Sigmoid colon (tissue), 6 donors: ENCODE measurements at regions not wholly inside any gene's neighbourhood (a gene's known extent, or its start where the extent isn't known, plus 50 kb on each side); places are given as distances from the start of the nearest gene placed in this dataset.

Source experiments
- DNase-seq: peaks from one replicate; pipeline ENCODE4 v3.0.0-alpha.2; 2019
- H3K27ac ChIP-seq, 4 donors: fragments of 200-600 bp; sonication (generic); one replicate each; pipeline ENCODE4 v1.5.1; 2016 to 2019; ENCODE audit warnings: mild to moderate bottlenecking in 1 of 4
- H3K27me3 ChIP-seq, 3 donors: fragments of 200-600 bp; sonication (generic); one replicate each; pipeline ENCODE4 v1.5.1; 2019; ENCODE audit warnings: mild to moderate bottlenecking in 1 of 3
- H3K36me3 ChIP-seq, 4 donors: fragments of 200-600 bp; sonication (generic); one replicate each; pipeline ENCODE4 v1.5.1; 2016 to 2019
- H3K4me1 ChIP-seq, 4 donors: fragments of 200-600 bp; sonication (generic); one replicate each; pipeline ENCODE4 v1.5.1; 2017 to 2019
- H3K4me3 ChIP-seq, 4 donors: fragments of 200-600 bp; sonication (generic); one replicate each; pipeline ENCODE4 v1.5.1; 2017 to 2019; ENCODE audit warnings: mild to moderate bottlenecking in 2 of 4, moderate library complexity in 1 of 4
- H3K9me3 ChIP-seq, 4 donors: fragments of 200-600 bp in 3 of 4; sonication (generic) in 3 of 4; one replicate each; pipeline versions ENCODE4 v1.5.1 to v1.6.1; 2013 to 2019
- EP300 ChIP-seq, 4 donors: sonication (generic); formaldehyde crosslinking; IDR thresholded peaks; one replicate each; pipeline ENCODE4 v1.6.1; 2017; ENCODE audit warnings: antibody characterized with exemption in 4 of 4
- POLR2A ChIP-seq, 2 donors: fragments of 450-650 bp; IDR thresholded peaks; one replicate each; pipeline ENCODE4 v1.6.1; 2016; ENCODE audit warnings: antibody characterized with exemption in 2 of 2, mild to moderate bottlenecking in 2 of 2, moderate library complexity in 2 of 2
- POLR2AphosphoS5 ChIP-seq, 4 donors: sonication (generic); formaldehyde crosslinking; IDR thresholded peaks; one replicate each; pipeline ENCODE4 v1.6.1; 2017; ENCODE audit warnings: antibody characterized with exemption in 4 of 4
- WGBS, 2 donors: extraction: QIAGEN DNeasy Blood & Tissue Kit; methylation state at CpG; one replicate each; pipeline ENCODE4 v1.1.7; 2013; 5-methylcytosine and 5-hydroxymethylcytosine counted together
- intact Hi-C: fragments of 100-400 bp; cut with DNase I; formaldehyde crosslinking; loops from one replicate; pipeline ENCODE4 v1.15.1; 2023
- TF ChIP-seq, protein P1 (sequence below), 4 experiments: fragments of 450-650 bp in 3 of 4; fragments of 200-600 bp in 1 of 4; IDR thresholded peaks; one replicate each; pipeline ENCODE4 v1.5.1; 2016 to 2019; ENCODE audit warnings: antibody characterized with exemption in 4 of 4, mild to moderate bottlenecking in 3 of 4, moderate library complexity in 2 of 4
- donor health status: healthy with polysubstance abuse.
- donor health status: healthy.

DNA sequence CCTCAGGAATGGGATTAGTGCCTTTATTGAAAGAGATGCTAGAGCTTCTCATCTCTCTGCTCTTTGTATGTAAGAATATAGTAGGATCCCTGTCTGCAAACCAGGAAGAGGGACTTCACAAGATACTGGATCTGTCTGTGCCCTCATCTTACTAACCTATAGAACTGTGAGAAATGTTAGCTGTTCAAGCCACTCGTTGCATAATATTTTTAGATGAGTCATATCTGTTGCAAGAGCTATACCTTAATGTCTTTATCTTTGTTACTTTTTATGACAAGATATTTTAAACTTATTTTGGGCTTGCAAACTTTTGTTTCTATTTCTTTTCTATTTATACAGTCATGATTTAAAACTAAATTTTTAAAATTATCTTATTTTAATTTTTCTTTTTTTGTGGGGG, 1296.8 kb upstream of the CDH6 start:
- H3K27ac ChIP-seq: no peak overlapping the region
- no peaks in the 10 kb centered on the region for H3K36me3 ChIP-seq
- no peaks in the 10 kb centered on the region for H3K27me3 ChIP-seq
- TF ChIP-seq, protein P1, sequence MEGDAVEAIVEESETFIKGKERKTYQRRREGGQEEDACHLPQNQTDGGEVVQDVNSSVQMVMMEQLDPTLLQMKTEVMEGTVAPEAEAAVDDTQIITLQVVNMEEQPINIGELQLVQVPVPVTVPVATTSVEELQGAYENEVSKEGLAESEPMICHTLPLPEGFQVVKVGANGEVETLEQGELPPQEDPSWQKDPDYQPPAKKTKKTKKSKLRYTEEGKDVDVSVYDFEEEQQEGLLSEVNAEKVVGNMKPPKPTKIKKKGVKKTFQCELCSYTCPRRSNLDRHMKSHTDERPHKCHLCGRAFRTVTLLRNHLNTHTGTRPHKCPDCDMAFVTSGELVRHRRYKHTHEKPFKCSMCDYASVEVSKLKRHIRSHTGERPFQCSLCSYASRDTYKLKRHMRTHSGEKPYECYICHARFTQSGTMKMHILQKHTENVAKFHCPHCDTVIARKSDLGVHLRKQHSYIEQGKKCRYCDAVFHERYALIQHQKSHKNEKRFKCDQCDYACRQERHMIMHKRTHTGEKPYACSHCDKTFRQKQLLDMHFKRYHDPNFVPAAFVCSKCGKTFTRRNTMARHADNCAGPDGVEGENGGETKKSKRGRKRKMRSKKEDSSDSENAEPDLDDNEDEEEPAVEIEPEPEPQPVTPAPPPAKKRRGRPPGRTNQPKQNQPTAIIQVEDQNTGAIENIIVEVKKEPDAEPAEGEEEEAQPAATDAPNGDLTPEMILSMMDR (IDR thresholded peaks at IDR 0.05): no peak
- TF ChIP-seq POLR2A (IDR thresholded peaks at IDR 0.05): no peak
- TF ChIP-seq POLR2AphosphoS5 (IDR thresholded peaks at IDR 0.05): no peak
- TF ChIP-seq EP300 (IDR thresholded peaks at IDR 0.05): no peak
- 66 to 72% methylated on average over 1 of the region's 1 CpG for WGBS, 2 donors
- H3K4me1 ChIP-seq: no peaks in the 10 kb centered on the region
- peaks cover 0 to 3% (median 0%) of the 10 kb centered on the region in 4 donors for H3K9me3 ChIP-seq
- H3K4me3 ChIP-seq: no peak overlapping the region
- intact Hi-C loops: no loop called here
- no peak for DNase-seq

DNA sequence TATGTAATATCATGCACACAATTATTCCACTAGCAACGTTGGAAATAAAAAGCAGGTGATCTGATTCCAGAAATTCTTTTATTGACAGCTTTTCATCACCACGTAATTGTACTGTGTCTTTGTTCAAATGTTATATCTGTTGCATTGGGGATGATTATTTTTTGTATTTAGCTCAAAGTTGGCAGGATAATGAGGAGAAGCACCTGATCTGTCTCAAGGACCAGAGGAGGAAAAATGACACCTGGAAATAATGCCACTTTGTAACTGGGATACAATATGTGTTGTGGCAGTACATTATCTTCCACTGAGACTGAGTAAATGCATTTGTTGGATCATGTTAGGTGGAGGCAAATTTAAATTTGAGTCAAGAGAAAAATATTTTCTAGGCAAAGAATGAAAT, 1298.8 kb upstream of the CDH6 start:
- intact Hi-C loops: no loop called here
- Histone ChIP-seq H3K27me3 (no peaks in the 10 kb centered on the region), H3K9me3 (peaks cover 0 to 3% (median 0%) of the 10 kb centered on the region in 4 donors), H3K27ac (no peak overlapping the region), H3K4me1 (no peaks in the 10 kb centered on the region), H3K36me3 (no peaks in the 10 kb centered on the region), H3K4me3 (no peak overlapping the region)
- no peak for TF ChIP-seq POLR2A (IDR thresholded peaks at IDR 0.05)
- TF ChIP-seq, protein P1 (IDR thresholded peaks at IDR 0.05): no peak
- TF ChIP-seq POLR2AphosphoS5 (IDR thresholded peaks at IDR 0.05): no peak
- no peak for TF ChIP-seq EP300 (IDR thresholded peaks at IDR 0.05)
- no peak for DNase-seq
- 64 to 84% methylated on average over 2 of the region's 2 CpGs for WGBS, 2 donors

DNA sequence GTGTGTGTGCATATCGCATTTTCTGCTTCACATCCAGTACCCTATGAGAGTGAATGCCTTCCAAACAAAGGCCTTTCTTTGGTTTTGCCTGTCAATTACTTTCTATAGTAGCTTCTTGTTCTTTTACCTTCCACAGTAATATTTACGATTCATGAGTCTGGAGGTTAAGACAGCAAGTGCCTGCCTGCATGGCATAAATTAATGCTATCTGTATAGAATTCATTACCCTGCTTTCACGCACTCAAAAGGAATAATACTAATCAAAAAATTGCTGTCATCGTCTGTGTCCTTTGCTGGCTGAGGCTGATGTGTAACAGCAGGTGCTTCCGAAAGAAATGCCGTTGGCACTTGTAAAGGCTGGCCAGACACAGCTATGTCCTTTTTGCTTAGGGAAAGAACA, 1304.4 kb upstream of the CDH6 start:
- Histone ChIP-seq H3K36me3 (no peaks in the 10 kb centered on the region), H3K4me1 (no peaks in the 10 kb centered on the region), H3K27me3 (no peaks in the 10 kb centered on the region), H3K4me3 (no peak overlapping the region), H3K27ac (no peak overlapping the region), H3K9me3 (peaks cover 0 to 5% (median 0%) of the 10 kb centered on the region in 4 donors)
- TF ChIP-seq, protein P1 (IDR thresholded peaks at IDR 0.05): no peak
- TF ChIP-seq POLR2AphosphoS5 (IDR thresholded peaks at IDR 0.05) (no peak), POLR2A (IDR thresholded peaks at IDR 0.05) (no peak), EP300 (IDR thresholded peaks at IDR 0.05) (no peak)
- no peak for DNase-seq
- 87 to 91% methylated on average over 6 of the region's 6 CpGs for WGBS, 2 donors
- intact Hi-C loops: no loop called here

GRCh38 chr5:29885595-29885994, 1307.9 kb upstream of the CDH6 start:
- TF ChIP-seq POLR2A (IDR thresholded peaks at IDR 0.05) (no peak), POLR2AphosphoS5 (IDR thresholded peaks at IDR 0.05) (no peak), EP300 (IDR thresholded peaks at IDR 0.05) (no peak)
- TF ChIP-seq, protein P1 (IDR thresholded peaks at IDR 0.05): no peak

DNA sequence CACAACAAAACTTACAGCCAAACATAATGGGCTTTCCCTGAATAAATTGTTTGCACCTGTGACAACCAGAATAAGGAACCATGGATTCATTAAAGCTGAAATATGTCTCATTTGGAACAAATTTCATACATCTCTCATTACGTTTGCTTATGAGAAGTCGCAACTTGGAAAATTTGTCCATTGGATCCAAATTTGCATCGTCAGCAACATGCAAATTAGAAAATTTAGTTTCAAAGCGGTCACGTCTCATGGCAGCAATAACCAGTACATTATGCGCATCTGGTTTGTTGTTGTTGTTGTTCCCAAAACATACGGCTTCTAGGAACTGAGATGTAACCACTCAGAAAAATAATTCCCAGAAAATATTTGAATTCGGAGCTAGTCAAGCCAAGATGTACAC, 1311.5 kb upstream of the CDH6 start:
- Histone ChIP-seq H3K9me3 (peaks cover 0 to 5% (median 0%) of the 10 kb centered on the region in 4 donors), H3K36me3 (no peaks in the 10 kb centered on the region), H3K4me3 (no peak overlapping the region), H3K27me3 (no peaks in the 10 kb centered on the region), H3K27ac (no peak overlapping the region), H3K4me1 (no peaks in the 10 kb centered on the region)
- no peak for DNase-seq
- 86 to 88% methylated on average over 8 of the region's 8 CpGs for WGBS, 2 donors
- TF ChIP-seq POLR2AphosphoS5 (IDR thresholded peaks at IDR 0.05) (no peak), EP300 (IDR thresholded peaks at IDR 0.05) (no peak), POLR2A (IDR thresholded peaks at IDR 0.05) (no peak)
- TF ChIP-seq, protein P1 (IDR thresholded peaks at IDR 0.05): no peak
- intact Hi-C loops: no loop called here

More at GRCh38 chr5:29885595-29885994, 1307.9 kb upstream of the CDH6 start:
- Histone ChIP-seq H3K4me1 (no peaks in the 10 kb centered on the region), H3K36me3 (no peaks in the 10 kb centered on the region), H3K27me3 (no peaks in the 10 kb centered on the region), H3K9me3 (peaks cover 0 to 5% (median 0%) of the 10 kb centered on the region in 4 donors), H3K4me3 (no peak overlapping the region), H3K27ac (no peak overlapping the region)
- intact Hi-C loops: no loop called here
- DNase-seq: no peak
- 81 to 85% methylated on average over 9 of the region's 9 CpGs for WGBS, 2 donors
